ENCODE measurements at regions not wholly inside any gene's neighbourhood (a gene's known extent, or its start where the extent isn't known, plus 50 kb on each side); places are given as distances from the start of the nearest gene placed in this dataset.
"Not testable (repeated sequence)": the region's sequence is repeated elsewhere in the genome, so short reads cannot be mapped to it uniquely, and the experiment has no call there.

DNA sequence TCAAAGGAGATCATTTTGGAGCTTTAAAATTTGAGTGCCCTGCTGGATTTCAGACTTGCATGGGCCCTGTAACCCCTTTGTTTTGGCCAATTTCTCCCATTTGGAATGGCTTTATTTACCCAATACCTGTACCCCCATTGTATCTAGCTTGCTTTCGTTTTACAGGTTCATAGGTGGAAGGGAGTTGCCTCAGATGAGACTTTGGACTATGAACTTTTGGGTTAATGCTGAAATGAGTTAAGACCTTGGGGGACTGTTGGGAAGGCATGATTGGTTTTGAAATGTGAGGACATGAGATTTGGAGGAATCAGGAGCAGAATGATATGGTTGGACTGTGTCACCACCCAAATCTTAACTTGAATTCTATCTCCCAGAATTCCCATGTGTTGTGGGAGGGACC lies 250.6 kb downstream of the MFSD1 start:
- not testable (repeated sequence) for DNase-seq

DNA sequence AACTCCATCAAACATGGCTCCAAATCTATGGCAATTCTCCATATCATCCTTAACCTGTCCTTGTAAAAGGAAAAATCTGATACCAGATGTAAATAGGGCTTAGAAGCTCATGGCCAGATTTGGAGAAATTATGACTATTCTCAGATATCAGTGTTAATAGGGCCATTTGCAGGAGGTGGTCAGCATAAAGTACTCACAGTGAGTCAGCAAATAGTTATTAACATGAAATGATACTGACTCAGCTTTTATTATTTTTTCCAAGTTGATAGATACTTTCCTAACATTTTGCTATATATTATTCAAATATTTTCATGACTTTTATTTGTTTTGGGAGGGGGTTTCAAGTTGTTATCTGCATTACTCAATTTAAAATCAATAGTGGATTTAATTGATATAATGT lies 255.8 kb downstream of the MFSD1 start:
- DNase-seq = no peak

DNA sequence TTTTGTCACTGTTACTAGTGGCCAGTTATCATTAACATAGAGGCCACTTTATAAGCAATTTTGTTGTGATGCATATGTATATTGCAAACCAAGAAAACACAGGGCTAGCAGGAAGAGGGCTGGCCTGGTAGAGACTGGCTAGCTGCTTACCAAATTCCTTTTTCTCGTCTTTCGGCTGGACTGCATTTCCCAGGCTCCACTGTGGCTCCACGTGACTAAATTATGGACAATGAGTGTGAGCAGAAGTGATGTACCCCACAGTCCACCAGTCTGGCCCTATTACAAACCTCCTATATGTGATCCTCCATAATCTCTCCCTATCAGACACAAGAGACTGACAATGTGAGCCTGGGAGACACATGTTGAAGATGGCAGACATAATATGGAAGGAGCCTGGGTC lies 257.0 kb downstream of the MFSD1 start:
- no peak for DNase-seq

DNA sequence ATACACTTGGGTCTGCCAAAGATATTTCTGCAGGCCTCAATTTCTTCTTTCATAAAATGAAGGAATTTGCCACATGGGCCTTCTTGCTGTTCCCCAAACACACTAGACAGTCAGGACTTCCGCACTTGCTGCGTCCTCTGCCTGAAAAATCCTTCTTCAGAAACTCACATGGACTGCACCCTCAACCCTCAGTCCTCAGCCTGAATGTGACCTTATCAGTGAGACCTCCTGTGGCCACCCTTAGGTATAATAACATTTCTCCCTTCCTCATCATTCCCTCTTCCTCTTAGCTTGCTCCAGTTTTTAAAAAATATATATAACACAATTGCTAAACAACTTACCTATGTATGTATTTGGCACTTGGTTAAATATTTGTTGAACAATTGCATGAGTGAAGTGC lies 257.5 kb downstream of the MFSD1 start:
- DNase-seq = no peak

DNA sequence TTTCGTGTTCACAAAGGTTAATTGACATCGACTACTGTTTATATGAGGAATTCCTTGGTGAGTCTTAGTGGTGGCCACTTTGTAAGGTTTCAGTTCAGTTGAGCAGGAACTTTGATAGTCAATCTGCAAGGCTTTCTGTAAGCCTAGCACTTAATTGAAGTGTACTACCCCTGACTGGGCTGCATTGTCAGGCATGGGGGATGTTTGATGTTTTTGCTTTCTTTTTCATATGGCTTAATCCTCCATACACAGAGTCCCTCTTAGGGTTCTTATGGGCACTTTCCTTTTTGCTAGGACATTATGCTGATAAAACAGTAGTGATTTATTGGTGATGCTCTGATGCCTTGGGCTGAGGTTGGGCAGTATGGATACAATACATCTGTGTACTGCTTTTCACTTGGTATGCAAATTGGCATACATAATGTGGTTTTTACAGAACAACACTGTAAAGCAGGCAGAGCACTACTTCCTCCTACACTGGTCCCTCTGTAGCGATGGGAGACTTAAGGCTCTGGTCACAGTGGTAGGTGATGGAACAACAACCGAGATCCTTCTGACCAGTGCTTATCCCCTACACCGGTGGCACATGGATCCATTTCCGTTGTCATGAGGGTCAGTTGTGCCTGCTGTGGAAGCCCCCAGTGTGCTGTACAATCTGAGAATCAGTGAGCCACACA lies 261.0 kb downstream of the MFSD1 start:
- DNase-seq = no peak

DNA sequence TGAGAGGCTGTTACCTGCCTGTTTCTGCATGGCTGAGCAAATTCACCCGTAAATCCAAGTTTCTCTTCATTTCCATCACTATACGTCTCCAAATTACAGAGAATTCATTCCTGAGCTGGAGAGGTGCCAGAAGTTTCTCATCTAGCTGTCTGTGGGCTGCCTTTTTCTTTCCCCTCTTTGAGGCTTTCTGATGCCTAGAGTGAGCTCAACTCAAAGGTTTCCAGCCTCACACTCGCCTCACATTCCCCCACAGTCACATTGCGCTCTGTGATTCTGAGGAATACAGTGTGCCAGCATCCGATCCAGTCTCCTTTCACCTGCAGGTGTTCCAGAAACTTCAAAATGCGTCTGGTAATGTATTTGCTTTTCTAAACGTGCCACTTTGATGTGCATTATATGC lies 267.2 kb downstream of the MFSD1 start, which contains the start of gene IQCJ:
IQCJ (plus strand) TSS at position 229 of the 400 bp plus-strand sequence.
- DNase-seq = no peak

DNA sequence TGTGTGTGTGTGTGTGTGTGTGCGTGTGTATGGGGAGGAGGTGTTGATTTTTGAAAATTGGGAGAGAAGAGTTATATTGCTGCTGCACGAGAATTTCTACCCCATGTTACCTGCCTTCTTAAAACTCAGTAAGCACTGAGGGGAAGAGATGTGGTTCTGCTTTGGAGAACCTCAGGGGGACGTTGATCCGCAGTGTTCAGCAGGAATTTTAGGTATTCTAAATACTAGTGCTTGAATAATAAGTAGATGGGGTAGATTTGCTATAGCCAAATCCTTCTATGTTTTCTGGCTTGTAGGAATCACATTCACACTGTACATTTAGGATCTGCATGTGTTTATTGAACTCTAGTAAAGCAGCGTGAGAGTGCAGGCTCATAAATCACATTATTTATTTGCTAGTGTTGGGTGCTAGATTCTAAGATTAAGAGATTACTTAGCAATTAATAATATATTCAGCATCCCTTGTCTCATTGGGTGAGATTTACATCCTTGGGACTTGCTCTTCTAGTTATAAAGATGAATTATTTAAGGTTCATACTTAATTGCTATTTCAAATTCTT lies 268.1 kb downstream of the MFSD1 start:
- DNase-seq = no peak

DNA sequence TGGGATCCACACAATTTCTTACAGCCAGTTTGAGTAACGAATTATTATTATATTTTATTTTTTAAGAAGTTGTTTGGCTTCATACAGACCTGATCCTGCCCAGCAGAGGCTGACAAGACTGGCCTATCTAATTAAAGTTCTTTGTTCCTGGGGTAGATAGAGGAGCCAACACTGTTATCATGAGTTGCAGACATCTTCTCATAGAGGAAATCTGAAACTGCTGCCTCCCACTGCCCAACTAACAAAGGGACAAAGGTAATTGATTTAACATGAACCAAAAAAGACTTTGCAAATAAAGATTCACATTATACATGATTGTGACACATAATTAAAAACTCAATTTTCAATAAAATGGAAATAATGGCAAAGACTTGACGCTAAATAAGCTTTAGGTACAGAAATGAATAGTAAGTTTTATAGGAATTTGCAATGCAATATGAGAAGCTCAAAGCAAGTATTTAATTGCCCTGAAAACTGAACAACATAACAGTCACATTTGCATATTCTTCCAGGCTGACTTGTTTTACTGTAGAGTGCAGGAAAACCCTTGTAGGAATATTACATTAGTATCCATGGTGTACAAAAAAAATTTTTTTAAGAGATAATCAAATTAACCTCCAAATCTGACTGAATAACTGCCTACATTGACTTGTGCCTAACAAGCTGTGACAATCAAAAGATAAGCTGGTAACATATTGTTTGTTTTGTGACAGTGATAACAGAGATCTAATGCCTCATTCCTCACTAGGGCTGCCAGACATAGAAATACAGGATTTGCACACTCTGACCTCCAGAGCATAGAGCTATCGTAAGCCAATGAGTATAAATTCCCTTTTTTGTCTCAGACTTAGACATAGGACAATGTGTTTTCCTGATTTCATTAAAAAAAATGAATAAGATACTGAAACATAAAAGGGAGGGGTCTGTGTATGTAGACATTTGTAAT lies 273.2 kb downstream of the MFSD1 start:
- peak; percentile 15 for DNase-seq

DNA sequence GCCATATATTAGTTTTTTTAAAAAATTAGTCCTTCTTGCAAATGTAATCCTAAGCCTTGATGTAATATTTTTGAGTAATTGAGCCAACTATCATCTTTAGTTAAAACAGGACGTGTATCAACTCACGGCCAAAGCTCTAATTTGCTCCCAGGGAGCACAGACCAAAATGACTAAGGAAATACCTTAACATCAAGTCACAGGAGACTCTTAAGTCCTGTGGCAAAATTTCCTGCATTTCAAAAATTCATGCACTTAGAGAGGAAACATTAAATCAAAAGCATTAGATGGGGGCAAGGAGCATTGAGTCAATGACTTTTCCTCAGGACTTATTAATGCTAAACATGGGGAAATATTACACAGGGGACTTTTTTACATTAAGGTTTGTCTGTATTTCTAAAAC lies 276.0 kb downstream of the MFSD1 start:
- no peak for DNase-seq

DNA sequence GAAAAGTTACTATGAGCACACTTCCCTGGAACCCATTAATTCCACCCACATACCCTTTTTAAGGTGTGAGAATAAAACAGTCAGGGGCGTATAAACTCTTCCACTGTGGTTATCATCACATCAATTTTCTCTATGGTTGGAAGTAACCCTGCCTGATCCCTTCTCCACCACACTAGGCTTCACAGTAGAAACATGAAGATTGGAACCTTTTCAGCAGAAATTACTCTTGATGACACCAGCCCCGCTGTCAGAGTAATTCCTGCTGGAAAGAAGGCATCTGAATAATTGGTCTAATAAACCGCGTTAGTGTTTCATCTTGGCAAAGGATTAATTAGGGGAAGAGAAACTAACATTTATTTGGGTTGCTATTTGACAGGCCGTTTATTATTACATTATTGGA lies 278.4 kb downstream of the MFSD1 start:
- no peak for DNase-seq

DNA sequence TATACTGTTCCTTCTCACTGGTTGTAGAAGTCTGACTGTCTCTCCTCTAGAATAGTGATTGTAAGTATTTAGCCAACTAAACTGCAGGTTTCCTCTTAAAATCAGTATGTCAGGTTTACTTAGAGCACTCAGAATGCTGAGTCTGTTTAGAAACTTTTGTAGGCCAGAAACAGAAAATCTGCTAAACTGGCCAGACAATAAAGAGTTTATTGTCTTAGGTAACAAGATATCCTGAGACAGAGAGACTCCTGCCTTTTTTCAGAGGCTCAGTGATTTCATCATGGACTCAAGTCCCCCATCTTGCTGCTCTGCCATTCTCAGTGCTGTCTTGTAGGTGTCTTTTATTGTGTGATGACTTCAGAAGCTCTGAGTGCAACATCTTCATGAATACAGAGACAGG lies 279.0 kb downstream of the MFSD1 start:
- no peak for DNase-seq

DNA sequence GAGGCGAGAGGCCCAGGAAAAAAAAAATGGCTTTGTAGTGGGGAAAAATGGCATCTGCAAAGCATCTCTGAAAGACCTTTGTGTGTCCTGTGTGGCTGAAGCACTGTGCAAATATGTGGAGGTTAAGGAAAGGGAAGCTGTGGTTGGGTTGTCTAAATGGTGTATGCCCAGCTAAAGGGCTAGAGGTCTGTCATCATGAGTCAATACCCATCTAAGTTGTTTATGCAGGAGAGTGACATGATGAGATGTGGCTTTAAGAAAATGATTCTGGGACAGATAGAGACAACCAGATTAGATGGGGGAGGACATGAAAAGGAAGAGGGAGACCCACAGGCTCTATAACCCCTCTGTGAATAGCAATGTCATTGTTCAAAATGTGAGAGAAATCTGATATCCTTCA lies 280.7 kb downstream of the MFSD1 start:
- no peak for DNase-seq

DNA sequence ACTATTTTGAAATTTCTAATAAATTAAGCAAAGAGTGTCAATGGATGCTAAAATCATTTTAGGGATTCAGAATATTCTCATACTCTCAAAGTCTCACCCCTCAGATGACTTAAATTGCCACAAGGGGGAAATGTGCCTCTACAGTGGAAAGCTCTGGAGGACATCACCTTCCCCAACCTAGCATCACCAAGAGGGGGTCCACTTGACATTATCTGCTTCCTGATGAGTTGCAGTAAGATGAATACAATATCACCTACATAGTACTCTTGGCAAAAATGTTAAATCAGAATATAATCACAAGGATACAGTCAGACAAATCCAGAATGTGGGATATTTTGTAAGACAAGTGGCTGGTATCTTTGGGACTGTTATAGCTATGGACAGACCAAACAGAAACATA lies 290.1 kb downstream of the MFSD1 start:
- DNase-seq = no peak

DNA sequence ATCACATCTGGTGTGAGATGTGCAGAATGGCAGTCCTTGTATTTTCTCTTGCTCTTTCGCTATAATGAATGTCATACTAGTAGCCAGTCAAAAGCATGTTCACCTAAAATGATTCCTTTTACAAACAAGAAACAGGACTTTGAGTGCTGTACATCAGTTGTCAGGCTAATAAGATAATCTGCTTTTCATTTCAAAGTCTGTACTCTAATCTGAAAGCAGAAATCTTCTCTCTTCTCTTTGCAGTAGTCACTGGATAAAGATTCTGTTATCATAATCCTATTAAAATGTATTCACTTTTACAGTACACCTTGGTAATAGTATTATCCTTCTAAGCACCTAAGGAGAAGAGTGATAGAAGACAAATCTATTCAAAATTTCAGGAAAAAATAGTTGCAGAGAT lies 300.1 kb downstream of the MFSD1 start:
- DNase-seq = no peak

DNA sequence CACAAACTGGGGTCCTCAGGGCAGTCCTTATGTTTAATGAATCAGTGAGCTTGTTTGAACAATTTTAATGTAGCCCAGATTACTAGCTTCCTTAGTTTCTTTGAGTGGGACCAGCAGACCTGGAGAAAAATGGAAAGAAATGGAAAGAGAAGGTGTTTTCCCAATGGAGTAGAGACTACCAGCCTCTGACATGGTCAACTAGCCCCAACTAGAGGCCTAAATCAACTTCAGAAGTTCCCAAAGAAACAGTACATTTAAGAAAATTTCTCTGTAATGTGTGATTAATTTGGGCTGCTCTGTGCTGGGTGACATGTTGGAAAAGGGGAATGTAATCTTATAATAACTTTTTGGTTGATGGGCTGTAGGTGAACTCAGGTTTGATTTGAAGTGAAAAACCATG lies 310.9 kb downstream of the MFSD1 start:
- no peak for DNase-seq

DNA sequence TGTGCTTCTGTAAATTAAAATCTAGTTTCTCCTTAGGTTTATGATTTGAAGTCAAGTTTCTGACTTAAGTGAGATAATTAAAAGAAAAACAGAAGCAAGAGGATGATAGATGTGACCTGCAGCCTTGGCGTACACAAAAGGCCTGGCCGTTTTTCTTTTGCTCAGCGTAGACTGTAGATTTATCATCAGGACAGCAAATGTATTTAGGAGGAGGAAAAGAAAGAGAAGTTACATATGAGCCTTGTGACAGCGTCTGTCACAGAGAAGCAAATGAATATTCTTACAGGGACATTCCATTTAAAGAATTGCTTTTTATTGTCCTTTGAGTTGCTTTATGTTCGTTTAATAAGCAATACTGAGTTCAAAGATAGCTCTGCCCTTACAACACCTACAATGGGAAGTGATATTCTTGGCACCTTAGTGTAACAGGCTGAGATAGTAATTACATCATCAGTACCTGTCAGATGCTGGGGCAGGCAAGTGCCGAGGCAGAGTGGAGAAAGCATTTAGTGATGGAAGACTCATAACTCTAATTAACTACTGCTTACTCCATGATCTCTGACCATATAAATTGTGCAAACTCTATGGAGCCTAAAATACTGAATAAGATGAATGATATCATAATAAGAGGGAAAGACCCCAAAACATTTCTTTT lies 311.5 kb downstream of the MFSD1 start:
- DNase-seq = no peak

DNA sequence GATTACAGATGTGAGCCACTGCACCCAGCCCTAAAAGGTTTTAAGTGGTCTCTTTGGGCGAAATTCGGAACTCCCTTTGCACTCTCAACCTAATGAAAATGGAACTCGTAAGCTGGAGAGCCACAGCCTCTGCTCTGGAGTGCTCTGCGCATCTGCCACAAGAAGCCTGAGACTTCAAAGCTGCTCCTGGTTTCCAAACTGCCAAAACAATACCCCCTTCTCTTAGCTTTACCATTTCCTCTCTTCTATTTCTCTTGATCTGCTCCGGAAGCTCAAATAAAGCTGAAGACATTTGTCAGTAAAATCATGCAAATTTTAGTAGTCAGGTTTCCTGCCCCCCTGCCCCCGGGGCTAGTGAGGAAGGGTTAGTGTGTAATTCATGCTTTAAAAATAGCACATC lies 312.7 kb downstream of the MFSD1 start:
- no peak for DNase-seq

DNA sequence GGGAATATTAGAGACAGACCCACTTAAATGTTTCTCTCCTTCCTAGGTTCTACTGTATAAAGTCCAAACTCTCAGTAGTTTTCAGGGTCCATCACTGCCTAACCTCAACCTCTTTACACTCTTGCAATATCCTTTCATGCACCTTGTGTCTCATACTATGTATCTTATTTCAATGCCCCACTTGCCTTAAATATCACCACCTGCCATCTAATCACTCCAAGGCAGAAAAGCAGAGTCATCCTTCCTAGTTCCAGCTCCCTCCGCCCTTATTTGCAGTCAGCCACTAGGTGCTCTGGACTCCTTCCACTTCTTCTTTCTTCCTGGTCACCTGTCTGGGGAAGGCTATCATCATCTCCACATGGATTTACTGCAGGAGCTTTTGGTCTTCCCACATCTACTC lies 322.0 kb downstream of the MFSD1 start:
- no peak for DNase-seq

DNA sequence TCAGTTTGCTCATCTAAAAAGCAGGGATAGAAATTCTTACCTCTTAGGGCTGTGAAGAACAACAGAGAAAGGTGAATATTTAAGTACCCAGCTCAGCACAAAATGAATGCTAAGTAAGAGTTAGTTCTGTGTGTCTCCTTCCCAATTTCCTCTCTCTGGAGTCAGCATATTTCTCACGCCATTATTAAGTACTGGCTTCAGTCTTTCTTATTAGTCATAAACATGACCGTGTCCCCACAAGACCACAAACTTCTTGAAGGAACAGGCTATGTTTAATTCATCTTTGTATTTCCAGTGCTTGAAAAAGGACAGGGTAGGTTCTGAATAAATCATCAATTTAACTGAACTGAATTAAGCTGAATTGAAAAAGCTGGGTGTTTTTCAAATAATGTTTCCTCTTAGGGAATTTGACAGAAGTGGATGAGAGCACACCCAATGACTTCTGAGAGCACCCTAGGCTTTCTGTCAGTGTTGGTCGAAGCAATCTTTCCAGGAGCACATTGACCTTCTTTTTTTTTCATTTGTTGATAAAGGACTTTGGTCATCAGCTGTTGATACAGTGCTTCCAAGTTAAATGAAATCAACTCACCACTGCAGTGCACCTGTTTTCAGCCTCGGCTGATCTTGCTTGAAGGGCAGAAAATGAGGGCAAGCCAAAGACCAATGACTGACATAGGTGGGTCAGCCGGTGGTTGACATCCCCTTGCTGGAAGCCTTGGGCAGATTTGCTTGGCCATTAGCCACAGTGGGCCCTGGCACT lies 324.6 kb downstream of the MFSD1 start:
- DNase-seq = no peak

DNA sequence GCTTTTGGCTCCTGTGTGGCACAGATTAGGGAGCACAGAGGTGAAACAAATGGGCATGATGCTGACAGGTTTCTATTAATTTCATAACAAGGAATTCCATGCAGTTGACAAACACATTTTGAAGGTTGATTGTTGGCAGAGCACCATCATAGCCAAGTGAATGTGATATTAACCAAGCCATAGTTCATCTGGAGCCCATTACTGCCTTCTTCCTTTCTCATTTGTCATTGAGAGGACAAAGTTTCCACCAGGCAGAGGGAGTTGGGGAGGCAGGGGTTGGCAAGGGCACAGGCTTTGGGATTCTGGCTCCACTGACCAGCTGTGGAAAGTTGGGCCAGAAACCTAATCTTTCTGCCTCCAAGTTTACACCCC lies 325.2 kb downstream of the MFSD1 start:
- no peak for DNase-seq

DNA sequence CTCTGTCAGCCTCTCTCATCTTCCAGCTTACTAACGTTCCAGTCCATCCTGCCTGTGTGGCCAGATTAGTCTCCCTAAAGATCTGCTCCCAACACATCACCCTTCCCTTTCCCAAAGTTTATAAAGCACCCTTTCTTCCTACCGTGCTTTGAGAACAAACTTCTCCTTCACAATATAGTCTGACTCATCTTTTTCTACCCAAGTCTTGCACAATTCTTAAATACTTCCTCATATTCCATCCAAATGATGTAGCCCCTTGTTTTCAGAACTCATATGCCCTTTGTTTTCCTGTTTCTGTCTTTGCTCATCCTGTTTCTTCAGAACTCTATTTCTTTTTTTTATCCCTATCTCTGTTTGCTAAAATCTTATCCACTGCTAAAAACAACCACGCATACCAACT lies 326.8 kb downstream of the MFSD1 start:
- DNase-seq = no peak

DNA sequence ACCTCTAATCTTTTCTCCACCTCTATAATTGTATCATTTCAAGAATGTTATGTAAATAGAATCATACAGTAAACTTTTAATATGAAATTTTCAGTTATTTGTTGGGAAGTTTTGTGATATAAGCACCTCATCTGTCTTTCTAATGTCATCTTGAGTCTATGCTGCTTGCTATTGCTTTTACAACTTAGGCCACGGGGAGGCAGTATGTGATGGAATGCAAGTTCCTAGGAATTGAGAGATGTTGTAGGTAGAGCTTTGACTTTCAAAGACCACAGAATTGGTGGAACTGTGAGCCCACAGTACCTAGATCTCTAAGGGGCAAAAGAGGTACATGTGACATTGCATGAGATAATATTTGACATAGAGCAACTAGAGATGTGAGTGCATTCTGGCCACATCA lies 328.3 kb downstream of the MFSD1 start:
- no peak for DNase-seq

DNA sequence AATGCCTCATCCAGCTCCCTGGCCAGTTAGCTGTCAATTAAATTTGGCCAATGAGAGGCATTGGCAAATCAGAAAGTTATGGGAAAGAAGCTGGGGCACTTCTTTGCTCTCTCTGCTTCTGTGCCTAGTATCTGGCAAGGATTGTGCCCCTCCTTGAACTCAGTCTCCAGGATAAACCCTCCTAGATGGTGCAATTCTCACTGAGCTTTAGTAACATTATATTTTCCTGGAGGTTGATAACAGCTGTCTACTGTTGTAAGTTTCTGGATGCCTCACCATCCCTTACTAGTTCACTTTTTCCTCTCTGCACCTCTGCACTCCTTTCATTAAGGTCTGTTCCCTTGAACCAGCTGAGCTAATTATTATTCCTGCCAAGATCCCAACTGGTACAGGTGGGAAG lies 329.5 kb downstream of the MFSD1 start:
- no peak for DNase-seq
